Parathyroid adenoma (tissue), 2 donors: ENCODE measurements at regions not wholly inside any gene's neighbourhood (a gene's known extent, or its start where the extent isn't known, plus 50 kb on each side); places are given as distances from the start of the nearest gene placed in this dataset.

Source experiments
- H2AFZ ChIP-seq: fragments of 300-600 bp; sonication (generic); one replicate; pipeline ENCODE4 v1.7.0; 2017; ENCODE audit warnings: antibody characterized with exemption, mild to moderate bottlenecking
- H3K27ac ChIP-seq: fragments of 300-600 bp; sonication (generic); one replicate; pipeline ENCODE4 v1.7.0; 2017
- H3K27me3 ChIP-seq: fragments of 300-600 bp; sonication (generic); one replicate; pipeline ENCODE4 v1.7.0; 2017; ENCODE audit warnings: low read length; ENCODE audit not compliant: control insufficient read depth, insufficient read depth
- H3K36me3 ChIP-seq: fragments of 300-600 bp; sonication (generic); one replicate; pipeline ENCODE4 v1.7.0; 2017; ENCODE audit warnings: low read length; ENCODE audit not compliant: control insufficient read depth, insufficient read depth
- H3K4me1 ChIP-seq: fragments of 300-600 bp; sonication (generic); one replicate; pipeline ENCODE4 v1.7.0; 2017; ENCODE audit warnings: control low read depth
- H3K4me2 ChIP-seq: fragments of 300-600 bp; sonication (generic); one replicate; pipeline ENCODE4 v1.7.0; 2017; ENCODE audit warnings: low read length
- H3K4me3 ChIP-seq: fragments of 300-600 bp; sonication (generic); one replicate; pipeline ENCODE4 v1.7.0; 2017; ENCODE audit warnings: low read depth, low read length
- H3K79me2 ChIP-seq: fragments of 300-600 bp; sonication (generic); one replicate; pipeline ENCODE4 v1.7.0; 2017; ENCODE audit warnings: control low read depth
- H3K9ac ChIP-seq: fragments of 300-600 bp; sonication (generic); one replicate; pipeline ENCODE4 v1.7.0; 2017; ENCODE audit warnings: mild to moderate bottlenecking
- H3K9me3 ChIP-seq: fragments of 300-600 bp; sonication (generic); one replicate; pipeline ENCODE4 v1.7.0; 2017; ENCODE audit warnings: low read length; ENCODE audit not compliant: control insufficient read depth
- TF ChIP-seq, protein P1 (sequence below): fragments of 300-600 bp; sonication (generic); IDR thresholded peaks from one replicate; pipeline ENCODE4 v1.7.0; 2017; ENCODE audit warnings: antibody characterized with exemption, mild to moderate bottlenecking
- donor health status: primary hyperparathyroidism.

DNA sequence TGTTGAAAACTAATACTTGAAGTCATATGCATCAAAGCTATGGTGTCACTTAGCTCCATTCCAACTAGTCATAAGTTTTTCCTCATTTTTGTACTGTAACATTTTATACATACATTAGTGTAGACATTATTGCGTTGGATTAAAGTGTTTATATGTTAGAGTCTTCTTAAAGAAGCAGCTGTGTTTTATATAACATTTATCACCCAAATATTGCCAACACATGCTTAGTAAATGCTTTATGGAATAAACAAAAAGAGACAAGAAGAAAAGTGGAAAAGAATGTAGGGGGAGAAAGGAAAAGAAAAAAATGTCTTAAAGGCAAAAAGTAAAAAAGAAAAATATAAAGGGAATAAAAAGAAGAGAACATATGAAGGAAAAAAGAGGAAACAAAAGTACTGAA is 1314.3 kb upstream of the CELF4 start:
- Histone ChIP-seq H3K27ac (no peak overlapping the region), H3K4me1 (no peaks in the 10 kb centered on the region), H3K9me3 (no peaks in the 10 kb centered on the region), H3K9ac (no peak overlapping the region), H3K4me3 (no peak overlapping the region), H3K4me2 (no peak overlapping the region), H3K79me2 (no peaks in the 10 kb centered on the region), H2AFZ (no peak overlapping the region), H3K27me3 (no peaks in the 10 kb centered on the region), H3K36me3 (no peaks in the 10 kb centered on the region)
- TF ChIP-seq, protein P1, sequence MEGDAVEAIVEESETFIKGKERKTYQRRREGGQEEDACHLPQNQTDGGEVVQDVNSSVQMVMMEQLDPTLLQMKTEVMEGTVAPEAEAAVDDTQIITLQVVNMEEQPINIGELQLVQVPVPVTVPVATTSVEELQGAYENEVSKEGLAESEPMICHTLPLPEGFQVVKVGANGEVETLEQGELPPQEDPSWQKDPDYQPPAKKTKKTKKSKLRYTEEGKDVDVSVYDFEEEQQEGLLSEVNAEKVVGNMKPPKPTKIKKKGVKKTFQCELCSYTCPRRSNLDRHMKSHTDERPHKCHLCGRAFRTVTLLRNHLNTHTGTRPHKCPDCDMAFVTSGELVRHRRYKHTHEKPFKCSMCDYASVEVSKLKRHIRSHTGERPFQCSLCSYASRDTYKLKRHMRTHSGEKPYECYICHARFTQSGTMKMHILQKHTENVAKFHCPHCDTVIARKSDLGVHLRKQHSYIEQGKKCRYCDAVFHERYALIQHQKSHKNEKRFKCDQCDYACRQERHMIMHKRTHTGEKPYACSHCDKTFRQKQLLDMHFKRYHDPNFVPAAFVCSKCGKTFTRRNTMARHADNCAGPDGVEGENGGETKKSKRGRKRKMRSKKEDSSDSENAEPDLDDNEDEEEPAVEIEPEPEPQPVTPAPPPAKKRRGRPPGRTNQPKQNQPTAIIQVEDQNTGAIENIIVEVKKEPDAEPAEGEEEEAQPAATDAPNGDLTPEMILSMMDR: no peak

DNA sequence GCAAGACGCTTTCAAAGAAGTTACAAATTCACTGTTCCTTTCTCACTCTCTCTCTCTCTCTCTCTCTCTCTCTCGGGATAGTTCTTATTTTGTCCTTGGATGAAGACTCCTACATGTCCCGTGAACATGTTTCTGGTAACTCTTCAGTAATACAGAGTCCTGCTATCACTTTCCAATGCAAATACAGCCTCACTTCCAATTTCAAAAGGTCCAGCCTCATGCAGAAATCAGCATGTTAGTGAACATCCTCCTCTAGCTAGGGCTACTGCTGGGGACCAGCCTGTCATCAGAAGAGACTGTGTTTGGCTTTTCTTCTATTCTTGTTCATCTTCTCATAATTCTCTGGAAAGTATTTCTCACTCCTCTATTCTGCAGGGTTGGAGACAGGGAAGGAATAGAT is 1306.7 kb upstream of the CELF4 start:
- H3K27ac ChIP-seq: no peak overlapping the region
- H3K9ac ChIP-seq: no peak overlapping the region
- H3K4me1 ChIP-seq: no peaks in the 10 kb centered on the region
- peaks cover 2% of the 10 kb centered on the region for H3K9me3 ChIP-seq
- no peaks in the 10 kb centered on the region for H3K27me3 ChIP-seq
- H2AFZ ChIP-seq: no peak overlapping the region
- no peaks in the 10 kb centered on the region for H3K79me2 ChIP-seq
- no peaks in the 10 kb centered on the region for H3K36me3 ChIP-seq
- no peak overlapping the region for H3K4me3 ChIP-seq
- H3K4me2 ChIP-seq: no peak overlapping the region
- TF ChIP-seq, protein P1: no peak

DNA sequence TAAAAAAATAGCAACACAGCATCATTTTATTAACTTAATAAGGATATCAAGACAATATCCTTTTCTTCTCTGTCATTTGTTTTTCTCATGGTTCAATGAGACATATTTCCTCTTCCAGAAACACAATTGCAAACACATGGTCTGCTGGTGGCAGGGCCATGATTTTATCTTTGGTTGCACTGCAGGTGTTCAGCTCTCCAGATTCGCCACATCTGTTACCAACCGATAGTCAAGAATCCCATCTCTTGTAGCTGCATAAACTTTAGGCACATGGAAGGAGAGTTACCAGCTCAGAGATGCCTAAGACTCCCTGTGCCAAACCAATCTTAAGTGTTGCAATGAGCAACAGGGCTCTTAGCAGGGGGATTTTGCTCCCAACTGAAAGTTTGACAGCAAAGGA is 1303.2 kb upstream of the CELF4 start:
- Histone ChIP-seq H2AFZ (no peak overlapping the region), H3K27ac (no peak overlapping the region), H3K4me2 (no peak overlapping the region), H3K9me3 (no peaks in the 10 kb centered on the region), H3K79me2 (no peaks in the 10 kb centered on the region), H3K27me3 (no peaks in the 10 kb centered on the region), H3K36me3 (no peaks in the 10 kb centered on the region), H3K4me1 (no peaks in the 10 kb centered on the region), H3K9ac (no peak overlapping the region), H3K4me3 (no peak overlapping the region)
- TF ChIP-seq, protein P1: no peak

DNA sequence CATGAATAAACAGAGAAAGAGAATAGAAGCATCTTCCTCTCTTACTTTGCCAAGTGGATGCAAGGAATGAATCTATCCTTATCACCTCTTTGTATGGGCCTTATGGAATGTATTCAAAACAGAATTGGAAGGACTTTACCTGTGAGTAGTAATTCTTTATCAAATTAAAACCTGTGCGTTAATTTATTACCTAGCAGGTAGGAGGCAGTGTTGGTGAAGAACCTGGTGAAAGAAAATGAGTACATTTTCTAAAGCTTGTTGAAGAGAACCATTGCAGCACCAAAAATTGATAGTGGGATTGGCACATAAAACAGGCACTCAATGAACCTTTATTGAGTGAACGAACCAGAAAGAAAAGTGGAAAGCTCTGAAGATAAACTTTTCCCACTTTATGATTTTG is 1302.1 kb upstream of the CELF4 start:
- TF ChIP-seq, protein P1: no peak
- Histone ChIP-seq H2AFZ (no peak overlapping the region), H3K9ac (no peak overlapping the region)

DNA sequence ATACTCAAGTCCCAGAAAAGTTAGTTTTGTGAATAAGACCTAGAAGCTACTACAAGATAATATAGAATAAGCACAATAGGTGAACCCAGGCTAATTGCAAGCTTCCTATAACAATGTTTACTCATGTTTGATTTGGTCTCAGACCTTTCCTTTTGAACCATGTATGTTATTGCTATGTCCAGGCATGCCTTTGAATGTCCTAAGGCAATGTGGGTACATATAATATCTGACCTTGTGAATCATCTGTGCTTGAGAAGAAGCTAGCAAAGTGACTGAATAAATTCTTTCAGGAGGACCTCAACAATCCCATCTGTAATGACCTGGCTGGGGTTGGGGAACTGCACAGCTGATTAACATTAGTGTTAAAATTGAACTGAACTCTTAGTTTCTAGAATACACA is 1285.9 kb upstream of the CELF4 start:
- Histone ChIP-seq H3K9ac (no peak overlapping the region), H2AFZ (no peak overlapping the region), H3K4me2 (no peak overlapping the region), H3K27ac (no peak overlapping the region), H3K9me3 (no peaks in the 10 kb centered on the region), H3K27me3 (no peaks in the 10 kb centered on the region), H3K79me2 (no peaks in the 10 kb centered on the region), H3K4me3 (no peak overlapping the region), H3K4me1 (no peaks in the 10 kb centered on the region), H3K36me3 (no peaks in the 10 kb centered on the region)
- TF ChIP-seq, protein P1: no peak

More for the DNA sequence above, 1302.1 kb upstream of the CELF4 start:
- Histone ChIP-seq H3K4me1 (no peaks in the 10 kb centered on the region), H3K4me3 (no peak overlapping the region), H3K79me2 (no peaks in the 10 kb centered on the region), H3K27me3 (no peaks in the 10 kb centered on the region), H3K27ac (no peak overlapping the region), H3K36me3 (no peaks in the 10 kb centered on the region), H3K4me2 (no peak overlapping the region), H3K9me3 (no peaks in the 10 kb centered on the region)
